AG09319 (cell line): ENCODE measurements at regions not wholly inside any gene's neighbourhood (a gene's known extent, or its start where the extent isn't known, plus 50 kb on each side); places are given as distances from the start of the nearest gene placed in this dataset.

ENCODE experiments used
- DNase-seq: peaks from one replicate; pipeline ENCODE4 v3.0.0-alpha.2; 2010; ENCODE audit warnings: low read depth; ENCODE audit errors: extremely low read depth
- CTCF ChIP-seq: IDR thresholded peaks from 2 replicates; pipeline ENCODE4 v1.5.1; 2011; ENCODE audit warnings: low read depth, mild to moderate bottlenecking, inconsistent platforms, low read length, moderate library complexity

GRCh38 chr5:158492136-158492535 is 607.6 kb downstream of the EBF1 start:
- DNase-seq = no peak
- no peak for TF ChIP-seq CTCF

GRCh38 chr5:158487664-158488063 is 612.1 kb downstream of the EBF1 start:
- no peak for TF ChIP-seq CTCF
- no peak for DNase-seq

- no peak for TF ChIP-seq CTCF
- DNase-seq = no peak
These were observed 612.6 kb downstream of the EBF1 start for GRCh38 chr5:158487156-158487555.

GRCh38 chr5:158486566-158486965 is 613.1 kb downstream of the EBF1 start:
- DNase-seq = no peak
- TF ChIP-seq CTCF = no peak

GRCh38 chr5:158485604-158486081 is 614.1 kb downstream of the EBF1 start:
- DNase-seq = peak; percentile 89
- no peak for TF ChIP-seq CTCF

- DNase-seq = no peak
- TF ChIP-seq CTCF = no peak
These were observed 614.7 kb downstream of the EBF1 start for GRCh38 chr5:158485047-158485446.

GRCh38 chr5:158484150-158484549 is 615.6 kb downstream of the EBF1 start:
- TF ChIP-seq CTCF = no peak
- peak; percentile 68 for DNase-seq
